GM12872 (cell line): ENCODE measurements at regions not wholly inside any gene's neighbourhood (a gene's known extent, or its start where the extent isn't known, plus 50 kb on each side); places are given as distances from the start of the nearest gene placed in this dataset.

Experiments used
- TF ChIP-seq, protein P1 (sequence below): IDR thresholded peaks from 3 replicates; pipeline ENCODE4 v1.5.1; 2011; ENCODE audit warnings: low read depth, mild to moderate bottlenecking, low read length, moderate library complexity; ENCODE audit not compliant: insufficient read depth

GRCh38 chr12:59839514-59839913 lies 243.7 kb downstream of the SLC16A7 start:
- TF ChIP-seq, protein P1, sequence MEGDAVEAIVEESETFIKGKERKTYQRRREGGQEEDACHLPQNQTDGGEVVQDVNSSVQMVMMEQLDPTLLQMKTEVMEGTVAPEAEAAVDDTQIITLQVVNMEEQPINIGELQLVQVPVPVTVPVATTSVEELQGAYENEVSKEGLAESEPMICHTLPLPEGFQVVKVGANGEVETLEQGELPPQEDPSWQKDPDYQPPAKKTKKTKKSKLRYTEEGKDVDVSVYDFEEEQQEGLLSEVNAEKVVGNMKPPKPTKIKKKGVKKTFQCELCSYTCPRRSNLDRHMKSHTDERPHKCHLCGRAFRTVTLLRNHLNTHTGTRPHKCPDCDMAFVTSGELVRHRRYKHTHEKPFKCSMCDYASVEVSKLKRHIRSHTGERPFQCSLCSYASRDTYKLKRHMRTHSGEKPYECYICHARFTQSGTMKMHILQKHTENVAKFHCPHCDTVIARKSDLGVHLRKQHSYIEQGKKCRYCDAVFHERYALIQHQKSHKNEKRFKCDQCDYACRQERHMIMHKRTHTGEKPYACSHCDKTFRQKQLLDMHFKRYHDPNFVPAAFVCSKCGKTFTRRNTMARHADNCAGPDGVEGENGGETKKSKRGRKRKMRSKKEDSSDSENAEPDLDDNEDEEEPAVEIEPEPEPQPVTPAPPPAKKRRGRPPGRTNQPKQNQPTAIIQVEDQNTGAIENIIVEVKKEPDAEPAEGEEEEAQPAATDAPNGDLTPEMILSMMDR, result no peak

DNA sequence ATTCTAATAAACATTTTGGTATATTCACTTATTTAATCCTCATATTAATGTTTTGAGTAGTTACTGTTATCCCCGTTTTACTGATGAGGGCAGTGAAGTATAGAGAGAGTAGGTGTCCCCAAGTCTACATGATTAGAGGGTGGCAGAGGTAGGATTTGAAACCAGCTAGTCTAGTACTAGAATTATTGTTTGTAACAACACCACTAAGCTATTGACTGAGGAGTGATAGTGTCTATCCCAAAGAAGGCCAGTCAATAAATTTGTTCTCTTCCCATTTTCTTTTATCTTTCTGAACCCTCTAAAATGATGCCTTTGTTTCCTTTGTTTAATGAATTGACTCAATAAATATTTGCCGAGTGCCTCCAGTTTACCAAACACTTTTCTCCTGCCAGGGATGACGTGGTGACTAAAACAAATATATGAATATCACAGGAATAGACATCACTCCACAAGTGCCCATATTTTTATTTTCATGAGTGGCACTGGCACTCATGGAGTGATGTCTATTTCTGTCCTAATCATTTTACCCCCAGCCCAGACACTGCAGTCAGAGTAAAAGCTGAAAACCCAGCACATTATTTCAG lies 247.5 kb downstream of the SLC16A7 start:
- TF ChIP-seq, protein P1, result no peak

GRCh38 chr12:59844750-59845149 lies 248.9 kb downstream of the SLC16A7 start:
- TF ChIP-seq, protein P1, result no peak

GRCh38 chr12:59845293-59845692 lies 249.5 kb downstream of the SLC16A7 start:
- TF ChIP-seq, protein P1, result no peak

DNA sequence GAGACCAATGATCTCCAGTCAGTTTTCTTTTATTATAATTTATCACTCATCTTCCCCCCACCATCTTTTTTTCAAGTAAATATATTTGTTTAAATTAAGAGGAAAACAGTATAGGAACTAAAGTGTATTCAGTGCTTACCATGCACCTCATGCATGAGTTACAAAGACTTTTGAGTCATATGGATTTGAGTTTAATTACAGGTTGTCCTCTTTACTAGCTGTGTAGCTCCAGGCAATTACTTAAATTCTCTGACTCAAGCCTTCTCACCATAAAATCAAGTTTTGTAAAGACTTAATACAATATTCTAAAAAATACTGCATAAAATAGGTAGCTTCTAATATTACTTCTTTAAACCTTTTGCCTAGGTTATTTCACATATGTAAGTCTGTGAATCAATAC lies 251.3 kb downstream of the SLC16A7 start:
- TF ChIP-seq, protein P1, result no peak

GRCh38 chr12:59850268-59850667 lies 254.4 kb downstream of the SLC16A7 start:
- TF ChIP-seq, protein P1, result no peak

- TF ChIP-seq, protein P1, result no peak
These were observed 262.8 kb downstream of the SLC16A7 start for GRCh38 chr12:59858508-59859170.
